Smooth muscle cell (in vitro differentiated cells): ENCODE measurements at regions not wholly inside any gene's neighbourhood (a gene's known extent, or its start where the extent isn't known, plus 50 kb on each side); places are given as distances from the start of the nearest gene placed in this dataset.

ENCODE experiments used
- DNase-seq: peaks from one replicate; lab custom pipeline; 2025; ENCODE audit not compliant: unreplicated experiment; lab: John Stamatoyannopoulos, UW
- H2AFZ ChIP-seq: fragments of 200-600 bp; sonication (generic); 2 replicates; pipeline ENCODE4 v1.6.0; 2016; ENCODE audit warnings: antibody characterized with exemption, low read depth, mild to moderate bottlenecking
- H3F3A ChIP-seq: fragments of 200-600 bp; sonication (generic); 2 replicates; pipeline ENCODE4 v1.6.0; 2017; ENCODE audit warnings: antibody characterized with exemption, low read depth
- H3K27ac ChIP-seq: fragments of 200-600 bp; sonication (generic); 2 replicates; pipeline ENCODE4 v1.5.1; 2016; ENCODE audit warnings: low read depth, mild to moderate bottlenecking
- H3K27me3 ChIP-seq: fragments of 200-600 bp; sonication (generic); 2 replicates; pipeline ENCODE4 v1.6.1; 2016; ENCODE audit warnings: low read depth, mild to moderate bottlenecking
- H3K36me3 ChIP-seq: fragments of 200-600 bp; sonication (generic); 2 replicates; pipeline ENCODE4 v1.5.1; 2016; ENCODE audit warnings: low read depth
- H3K4me1 ChIP-seq: fragments of 200-600 bp; sonication (generic); 2 replicates; pipeline ENCODE4 v1.5.1; 2016; ENCODE audit warnings: low read depth
- H3K4me2 ChIP-seq: fragments of 200-600 bp; sonication (generic); 2 replicates; pipeline ENCODE4 v1.6.0; 2016; ENCODE audit warnings: mild to moderate bottlenecking
- H3K4me3 ChIP-seq: fragments of 200-600 bp; sonication (generic); 2 replicates; pipeline ENCODE4 v1.5.1; 2016; ENCODE audit warnings: mild to moderate bottlenecking
- H3K79me2 ChIP-seq: fragments of 200-600 bp; sonication (generic); 2 replicates; pipeline ENCODE4 v1.6.0; 2016; ENCODE audit warnings: low read depth, mild to moderate bottlenecking
- H3K9ac ChIP-seq: fragments of 200-600 bp; sonication (generic); 2 replicates; pipeline ENCODE4 v1.6.0; 2016; ENCODE audit warnings: low read depth
- H3K9me3 ChIP-seq: fragments of 200-600 bp; sonication (generic); replicated peaks from 2 replicates; pipeline ENCODE4 v1.5.1; 2016; ENCODE audit warnings: low read depth
- H4K20me1 ChIP-seq: fragments of 200-600 bp; sonication (generic); 2 replicates; pipeline ENCODE4 v1.6.0; 2016; ENCODE audit warnings: low read depth
- CTCF ChIP-seq: fragments of 200-600 bp; sonication (generic); IDR thresholded peaks from 2 replicates; pipeline ENCODE4 v1.5.1; 2017; ENCODE audit warnings: borderline replicate concordance, mild to moderate bottlenecking, antibody characterized with exemption; ENCODE audit not compliant: insufficient read depth, poor library complexity, severe bottlenecking
- WGBS: methylation state at CpG from one replicate; pipeline ENCODE4 v1.1.7; 2016; ENCODE audit warnings: low lambda C conversion rate; 5-methylcytosine and 5-hydroxymethylcytosine counted together

GRCh38 chr14:65920996-65921395 is 508.5 kb downstream of the FUT8 start:
- WGBS = 89% methylated on average over 2 of the region's 2 CpGs
- no peak overlapping the region for H3K27ac ChIP-seq
- no peaks in the 10 kb centered on the region for H3K79me2 ChIP-seq
- H3K4me2 ChIP-seq = no peak overlapping the region
- H3K27me3 ChIP-seq = peaks cover 3% of the 10 kb centered on the region
- no peak for DNase-seq
- no peak overlapping the region for H3K4me3 ChIP-seq
- no peaks in the 10 kb centered on the region for H4K20me1 ChIP-seq
- no peaks in the 10 kb centered on the region for H3F3A ChIP-seq
- no peak overlapping the region for H2AFZ ChIP-seq
- no peaks in the 10 kb centered on the region for H3K9me3 ChIP-seq
- H3K4me1 ChIP-seq = no peaks in the 10 kb centered on the region
- TF ChIP-seq CTCF = no peak
- no peak overlapping the region for H3K9ac ChIP-seq
- H3K36me3 ChIP-seq = no peaks in the 10 kb centered on the region

GRCh38 chr14:65922142-65922541 is 509.6 kb downstream of the FUT8 start:
- Histone ChIP-seq H3K4me1 (no peaks in the 10 kb centered on the region), H3K4me2 (no peak overlapping the region), H2AFZ (no peak overlapping the region), H3K4me3 (no peak overlapping the region), H3K79me2 (no peaks in the 10 kb centered on the region), H3K9ac (no peak overlapping the region), H3K27ac (no peak overlapping the region), H3F3A (no peaks in the 10 kb centered on the region), H4K20me1 (no peaks in the 10 kb centered on the region), H3K27me3 (peaks cover 8% of the 10 kb centered on the region), H3K9me3 (no peaks in the 10 kb centered on the region), H3K36me3 (no peaks in the 10 kb centered on the region)
- 93% methylated on average over 3 of the region's 3 CpGs for WGBS
- no peak for DNase-seq
- TF ChIP-seq CTCF = no peak

- Histone ChIP-seq H2AFZ (no peak overlapping the region), H3K27me3 (peaks cover 26% of the 10 kb centered on the region), H3F3A (no peaks in the 10 kb centered on the region), H3K9ac (no peak overlapping the region), H4K20me1 (no peaks in the 10 kb centered on the region), H3K79me2 (no peaks in the 10 kb centered on the region), H3K4me3 (no peak overlapping the region), H3K9me3 (no peaks in the 10 kb centered on the region), H3K36me3 (no peaks in the 10 kb centered on the region), H3K4me1 (peaks cover 7% of the 10 kb centered on the region), H3K4me2 (no peak overlapping the region), H3K27ac (no peak overlapping the region)
- WGBS = 67% methylated on average over 6 of the region's 6 CpGs
- no peak for TF ChIP-seq CTCF
- no peak for DNase-seq
Observed at GRCh38 chr14:65926504-65926903, 514.0 kb downstream of the FUT8 start.

- Histone ChIP-seq H2AFZ (no peak overlapping the region), H3F3A (no peaks in the 10 kb centered on the region), H3K4me3 (no peak overlapping the region), H3K4me1 (peaks cover 7% of the 10 kb centered on the region), H3K27me3 (peaks cover 26% of the 10 kb centered on the region), H3K36me3 (no peaks in the 10 kb centered on the region), H4K20me1 (no peaks in the 10 kb centered on the region), H3K4me2 (no peak overlapping the region), H3K9ac (no peak overlapping the region), H3K27ac (no peak overlapping the region), H3K9me3 (no peaks in the 10 kb centered on the region), H3K79me2 (no peaks in the 10 kb centered on the region)
- no peak for DNase-seq
- no peak for TF ChIP-seq CTCF
- WGBS = 79% methylated on average over 7 of the region's 7 CpGs
Observed at GRCh38 chr14:65926935-65927700, 514.6 kb downstream of the FUT8 start.
